ENCODE measurements at regions not wholly inside any gene's neighbourhood (a gene's known extent, or its start where the extent isn't known, plus 50 kb on each side); places are given as distances from the start of the nearest gene placed in this dataset.

DNA sequence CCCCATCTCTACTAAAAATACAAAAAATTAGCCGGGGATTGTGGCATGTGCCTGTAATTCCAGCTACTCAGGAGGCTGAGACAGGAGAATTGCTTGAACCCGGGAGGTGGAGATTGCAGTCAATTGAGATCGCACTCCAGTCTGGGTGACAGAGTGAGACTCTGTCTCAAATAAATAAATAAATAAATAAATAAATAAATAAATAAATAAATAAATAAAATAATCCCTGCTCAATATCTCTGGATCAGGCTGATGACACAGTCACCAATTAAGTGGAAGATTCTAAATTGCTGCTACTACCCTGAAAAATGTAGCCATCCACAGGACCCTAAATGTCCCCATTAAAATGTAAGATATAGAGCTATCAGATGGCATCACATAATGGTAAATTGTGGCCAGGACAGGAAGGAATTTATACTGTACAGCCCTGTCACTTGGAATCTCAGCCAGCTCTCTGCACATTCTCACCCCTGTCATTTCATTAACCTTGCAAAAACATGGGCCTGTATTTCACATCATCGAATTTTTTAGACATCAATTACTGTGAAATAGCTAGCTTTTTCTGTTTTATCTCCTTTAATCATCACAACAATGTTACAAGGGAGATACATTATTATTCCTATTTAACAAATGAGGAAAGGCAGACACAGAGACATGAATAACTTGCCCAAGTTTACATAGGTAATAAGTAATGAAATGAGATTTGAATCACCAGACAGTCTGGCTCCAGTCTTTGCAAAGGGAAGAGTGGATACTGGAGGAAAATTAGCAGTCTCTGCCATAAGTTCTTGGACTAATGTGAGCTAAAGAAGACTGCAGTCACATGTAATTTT lies 56.7 kb upstream of the NTPCR start:
- DNase-seq, result no peak

DNA sequence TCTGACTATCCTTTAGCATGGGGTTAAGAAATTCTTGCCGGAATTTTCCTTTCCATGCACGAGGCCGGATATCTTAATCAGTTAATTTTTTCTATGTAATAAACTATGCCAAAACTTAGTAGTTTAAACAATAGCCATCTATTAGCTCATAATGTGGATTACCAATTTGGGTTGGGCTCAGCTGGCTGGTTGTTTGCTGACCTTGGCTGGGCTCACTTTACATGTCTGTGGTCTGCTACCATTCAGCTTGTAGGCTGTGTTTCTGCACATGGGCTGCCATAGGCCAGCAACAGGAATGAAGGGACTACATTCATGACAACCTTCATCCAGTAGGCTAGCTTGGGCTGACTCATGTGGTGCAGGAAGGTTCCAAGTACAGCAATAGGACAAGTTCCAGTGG lies 56.0 kb upstream of the NTPCR start:
- DNase-seq, result no peak

DNA sequence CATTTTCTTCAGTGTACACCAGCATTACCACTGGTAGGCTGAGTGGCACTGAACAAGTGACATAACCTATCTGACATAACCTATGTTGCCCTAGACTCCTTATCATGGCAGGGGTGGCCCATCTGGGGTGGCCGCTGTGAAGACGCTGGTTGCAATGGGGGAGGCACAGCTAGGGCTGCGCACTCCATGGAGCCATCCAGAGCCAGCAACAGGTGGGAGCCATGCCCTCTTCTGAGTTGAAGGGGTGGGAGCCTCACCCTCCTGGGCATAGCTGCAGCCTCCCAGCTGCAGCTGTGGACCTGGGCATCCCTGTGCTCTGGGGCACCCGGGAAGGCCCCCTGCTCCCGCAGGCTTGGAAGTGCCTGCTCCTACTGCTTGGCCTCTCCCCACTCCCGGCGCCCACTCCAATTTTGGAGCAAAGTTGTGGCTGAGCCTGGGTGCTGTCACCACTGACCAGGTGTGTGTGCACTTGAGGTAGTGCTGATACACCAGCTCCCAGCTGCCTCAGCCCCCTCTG lies 52.4 kb upstream of the NTPCR start:
- no peak for DNase-seq

DNA sequence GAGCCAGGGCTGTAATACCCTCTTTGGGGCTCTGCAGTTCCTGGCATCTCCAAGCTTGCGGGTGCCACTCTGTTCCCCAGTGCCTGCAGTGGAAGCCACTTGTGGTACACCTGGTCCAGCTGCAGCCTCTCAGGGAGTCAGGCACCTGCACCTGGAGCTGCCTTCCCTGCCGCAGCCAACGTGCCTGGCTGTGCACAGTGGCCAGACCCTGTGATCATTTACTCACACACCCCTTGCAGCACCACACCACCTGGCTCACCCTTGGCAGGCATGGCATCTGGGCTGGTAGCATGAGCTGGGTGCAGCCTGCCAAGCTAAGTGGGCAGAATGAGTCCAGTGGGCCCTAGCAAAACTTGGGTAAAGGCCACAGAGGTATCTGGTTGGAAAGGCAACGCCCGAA lies 51.1 kb upstream of the NTPCR start:
- DNase-seq, result no peak

DNA sequence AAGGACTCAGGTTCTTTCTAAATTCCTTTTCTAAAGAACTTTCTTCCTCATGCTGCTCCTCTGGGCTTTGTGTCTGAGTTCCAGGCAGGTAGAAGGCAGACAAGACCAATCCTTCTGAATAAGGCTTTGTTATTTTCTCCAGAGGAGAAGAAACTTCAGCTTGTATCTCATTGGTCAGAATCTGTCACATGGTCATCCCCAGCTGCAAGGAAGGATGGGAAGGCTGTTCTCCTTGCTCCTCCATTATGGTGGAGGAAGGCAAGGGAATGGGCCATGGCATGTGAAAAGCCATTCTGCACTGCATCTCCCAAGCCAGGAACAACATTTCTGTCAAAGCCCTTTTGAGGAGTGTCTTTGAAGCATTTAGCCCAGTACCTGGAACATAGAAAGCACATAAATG lies 50.6 kb upstream of the NTPCR start:
- DNase-seq, result no peak
